ENCODE measurements at regions not wholly inside any gene's neighbourhood (a gene's known extent, or its start where the extent isn't known, plus 50 kb on each side); places are given as distances from the start of the nearest gene placed in this dataset.
A peak's percentile ranks its signal among the peaks of the same experiment; 100 is the strongest.

DNA sequence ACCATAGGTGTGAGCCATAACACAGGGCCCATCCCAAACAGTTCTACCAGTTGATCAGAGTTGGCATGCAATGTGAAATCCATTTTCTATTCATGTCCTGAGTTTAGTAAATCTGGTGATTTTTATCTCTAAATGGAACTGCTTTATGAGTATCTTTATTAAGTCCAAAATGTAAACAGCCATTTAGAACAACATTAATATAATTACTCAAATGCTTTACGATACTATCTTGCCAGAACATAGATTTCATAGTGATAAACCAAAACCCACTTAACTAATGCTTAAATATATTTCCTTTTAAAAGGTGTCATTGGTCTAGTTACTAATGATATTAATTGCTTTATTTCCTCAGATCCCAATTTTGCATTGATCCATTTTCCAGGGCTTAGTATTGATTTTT lies 80.7 kb downstream of the PLCE1 start:
- no peaks in the 10 kb centered on the region for H3K27me3 ChIP-seq (replicated peaks in 1 of 7)
- H3K27ac ChIP-seq = no peak overlapping the region
- peaks cover 0 to 17% (median 8%) of the 10 kb centered on the region in 6 donors for H3K4me1 ChIP-seq
- H3K4me3 ChIP-seq = no peak overlapping the region
- no peak for TF ChIP-seq POLR2AphosphoS5 (IDR thresholded peaks at IDR 0.05)
- TF ChIP-seq CTCF (IDR thresholded peaks at IDR 0.05 in 8 of 11, conservative IDR thresholded peaks at IDR 0.05 in 3 of 11) = no peak
- no peak for TF ChIP-seq POLR2A (IDR thresholded peaks at IDR 0.05)
- WGBS, 5 donors = 81 to 96% (median 89%) methylated on average over 1 of the region's 1 CpG
- intact Hi-C loops (cut with DNase I; ENCODE audit: low total_unique reads) = no loop called here
- DNase-seq = no peak
- no peaks in the 10 kb centered on the region for H3K36me3 ChIP-seq
- no peaks in the 10 kb centered on the region for H3K9me3 ChIP-seq

- intact Hi-C loops (cut with DNase I; ENCODE audit: low total_unique reads) = no loop called here
- peaks cover 0 to 17% (median 8%) of the 10 kb centered on the region in 6 donors for H3K4me1 ChIP-seq
- H3K36me3 ChIP-seq = no peaks in the 10 kb centered on the region
- no peak overlapping the region for H3K4me3 ChIP-seq
- no peaks in the 10 kb centered on the region for H3K9me3 ChIP-seq
- H3K27me3 ChIP-seq (replicated peaks in 1 of 7) = no peaks in the 10 kb centered on the region
- TF ChIP-seq POLR2AphosphoS5 (IDR thresholded peaks at IDR 0.05) (no peak), POLR2A (IDR thresholded peaks at IDR 0.05) (no peak), CTCF (IDR thresholded peaks at IDR 0.05 in 8 of 11, conservative IDR thresholded peaks at IDR 0.05 in 3 of 11) (no peak)
- H3K27ac ChIP-seq = no peak overlapping the region
- no peak for DNase-seq
- WGBS, 5 donors = 74 to 88% (median 80%) methylated on average over 2 of the region's 2 CpGs
Observed at GRCh38 chr10:94075506-94075905, 81.8 kb downstream of the PLCE1 start.

GRCh38 chr10:94076325-94076841 lies 82.7 kb downstream of the PLCE1 start:
- intact Hi-C loops (cut with DNase I; ENCODE audit: low total_unique reads) = no loop called here
- Histone ChIP-seq H3K27me3 (replicated peaks in 1 of 7) (no peaks in the 10 kb centered on the region), H3K36me3 (no peaks in the 10 kb centered on the region), H3K9me3 (peaks cover 0 to 9% (median 0%) of the 10 kb centered on the region in 8 donors), H3K4me3 (no peak overlapping the region), H3K4me1 (peaks cover 0 to 17% (median 8%) of the 10 kb centered on the region in 6 donors), H3K27ac (peak overlapping the region in 3 of 8 donors; percentile 7 to 27 (median 18))
- 36 to 77% (median 58%) methylated on average over 2 of the region's 2 CpGs for WGBS, 5 donors
- DNase-seq = no peak
- peak in 7 of 11 experiments; percentile 10 to 47 (median 39) for TF ChIP-seq CTCF (IDR thresholded peaks at IDR 0.05 in 8 of 11, conservative IDR thresholded peaks at IDR 0.05 in 3 of 11)
- no peak for TF ChIP-seq POLR2A (IDR thresholded peaks at IDR 0.05)
- TF ChIP-seq POLR2AphosphoS5 (IDR thresholded peaks at IDR 0.05) = no peak

- DNase-seq = no peak
- intact Hi-C loops (cut with DNase I; ENCODE audit: low total_unique reads) = no loop called here
- H3K4me3 ChIP-seq = no peak overlapping the region
- 56 to 77% (median 72%) methylated on average over 4 of the region's 4 CpGs for WGBS, 5 donors
- TF ChIP-seq POLR2AphosphoS5 (IDR thresholded peaks at IDR 0.05) (no peak), CTCF (IDR thresholded peaks at IDR 0.05 in 8 of 11, conservative IDR thresholded peaks at IDR 0.05 in 3 of 11) (no peak), POLR2A (IDR thresholded peaks at IDR 0.05) (no peak)
- H3K9me3 ChIP-seq = peaks cover 0 to 9% (median 0%) of the 10 kb centered on the region in 8 donors
- no peaks in the 10 kb centered on the region for H3K27me3 ChIP-seq (replicated peaks in 1 of 7)
- H3K4me1 ChIP-seq = peaks cover 0 to 17% (median 8%) of the 10 kb centered on the region in 6 donors
- no peaks in the 10 kb centered on the region for H3K36me3 ChIP-seq
- peak overlapping the region in 3 of 8 donors; percentile 7 to 27 (median 18) for H3K27ac ChIP-seq
Observed at GRCh38 chr10:94077042-94077441, 83.3 kb downstream of the PLCE1 start.
